ENCODE measurements at regions not wholly inside any gene's neighbourhood (a gene's known extent, or its start where the extent isn't known, plus 50 kb on each side); places are given as distances from the start of the nearest gene placed in this dataset.
"Not testable (repeated sequence)": the region's sequence is repeated elsewhere in the genome, so short reads cannot be mapped to it uniquely, and the experiment has no call there.

DNA sequence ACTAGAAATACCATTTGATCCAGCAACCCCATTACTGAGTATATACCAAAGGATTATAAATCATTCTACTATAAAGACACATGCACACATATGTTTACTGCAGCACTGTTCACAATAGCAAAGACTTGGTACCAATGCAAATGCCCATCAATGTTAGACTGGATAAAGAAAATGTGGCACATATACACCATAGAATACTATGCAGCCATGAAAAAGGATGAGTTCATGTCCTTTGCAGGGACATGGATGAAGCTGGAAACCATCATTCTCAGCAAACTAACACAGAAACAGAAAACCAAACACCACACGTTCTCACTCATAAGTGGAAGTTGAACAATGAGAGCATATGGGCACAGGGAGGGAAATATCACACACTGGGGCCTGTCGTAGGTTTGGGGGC is 106.0 kb downstream of the SPATA18 start:
- not testable (repeated sequence) for DNase-seq (ENCODE audit: low read depth in 2 of 2)

DNA sequence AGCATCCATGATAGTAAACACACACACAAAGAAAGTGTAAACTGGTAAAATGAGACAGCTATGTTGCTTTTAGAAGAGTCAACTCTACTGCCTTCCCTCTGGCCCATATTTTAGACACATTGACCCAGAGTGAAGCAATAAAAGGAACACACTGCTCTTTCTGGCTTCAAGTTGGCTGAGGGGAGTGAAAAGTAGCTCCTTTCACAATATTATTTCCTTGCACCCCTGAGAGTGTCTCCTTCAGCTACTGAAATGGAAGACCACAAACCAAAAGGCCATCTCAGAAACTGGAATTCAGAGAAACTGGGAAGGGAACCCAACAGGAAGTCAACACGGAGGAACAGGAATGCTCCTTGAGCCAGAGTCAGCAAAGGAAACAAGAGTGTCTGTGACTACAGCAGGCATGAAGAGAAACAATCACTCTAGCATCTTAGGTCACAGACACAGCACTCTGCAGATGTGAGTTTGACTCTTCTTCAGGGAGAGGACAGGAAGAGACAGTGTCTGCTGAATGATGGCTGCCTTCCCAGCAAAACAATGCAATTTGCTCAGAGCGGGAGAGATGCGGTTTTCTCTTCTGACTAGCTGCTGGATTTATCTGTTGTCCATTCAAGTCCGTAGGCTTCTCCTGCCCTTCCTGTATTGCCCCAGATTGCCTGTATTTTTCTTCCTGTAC is 106.7 kb downstream of the SPATA18 start:
- DNase-seq (ENCODE audit: low read depth in 2 of 2): no peak

DNA sequence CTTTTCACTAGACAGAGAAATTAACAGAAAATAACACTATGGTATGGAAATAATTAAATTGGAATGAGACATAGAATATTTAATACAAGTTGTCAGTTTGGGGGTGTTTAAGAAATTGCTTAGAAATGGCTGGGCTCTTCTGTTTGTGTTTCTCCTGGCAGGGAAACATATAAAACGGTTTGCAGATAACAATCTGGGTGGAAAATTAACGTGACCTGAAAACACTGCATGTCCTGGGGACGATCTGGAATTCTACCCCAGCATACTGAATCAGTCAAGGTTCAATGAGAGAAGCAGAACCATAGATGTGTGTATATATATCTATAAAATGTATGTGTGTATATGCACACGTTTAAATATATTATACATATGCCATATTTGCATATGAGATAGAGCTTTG is 109.8 kb downstream of the SPATA18 start:
- no peak for DNase-seq (ENCODE audit: low read depth in 2 of 2)

- no peak for DNase-seq (ENCODE audit: low read depth in 2 of 2)
Measured at GRCh38 chr4:52164116-52164515, 113.0 kb downstream of the SPATA18 start.

DNA sequence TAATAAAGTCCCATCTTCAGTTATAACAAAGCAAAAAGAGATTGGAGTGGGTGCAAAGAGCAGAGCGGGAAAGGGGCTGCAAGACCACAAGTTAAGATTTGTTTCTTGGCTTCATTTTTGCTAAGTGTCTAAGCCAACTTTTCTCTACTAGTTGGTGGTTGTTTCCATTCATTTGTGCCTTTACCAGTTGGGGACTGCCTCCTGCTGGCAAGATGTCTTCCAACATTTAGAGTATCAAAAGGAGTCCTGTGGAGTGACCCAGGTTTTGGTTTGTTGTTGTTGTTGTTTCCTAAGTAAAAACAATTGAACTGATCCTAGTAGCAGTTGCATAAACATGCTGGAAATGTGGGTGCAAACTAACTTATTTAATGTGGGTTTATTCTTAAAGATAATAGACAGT is 121.1 kb downstream of the SPATA18 start:
- DNase-seq (ENCODE audit: low read depth in 2 of 2): no peak

GRCh38 chr4:52173470-52174045 is 122.5 kb downstream of the SPATA18 start:
- DNase-seq (ENCODE audit: low read depth in 2 of 2): peak in 1 of 2 experiments; percentile 25

DNA sequence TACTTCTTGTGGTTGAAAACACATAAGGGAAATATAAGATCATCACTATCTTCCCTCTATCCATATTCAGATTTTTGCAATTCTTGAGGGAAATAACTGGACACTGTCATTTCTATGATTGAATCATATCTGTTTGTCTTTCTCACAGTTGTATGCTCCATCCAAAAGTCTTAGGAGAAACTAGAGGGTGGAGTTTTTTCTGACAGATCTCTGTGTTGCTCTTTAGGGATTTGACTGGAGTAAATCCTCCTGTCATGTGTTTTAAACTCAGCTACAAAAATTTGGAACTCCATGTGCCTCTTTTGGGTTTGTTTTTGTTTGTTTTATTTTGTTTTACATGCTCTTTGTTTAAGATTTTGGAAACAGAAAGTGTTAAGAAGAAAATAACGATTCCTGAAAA is 136.5 kb downstream of the SPATA18 start:
- DNase-seq (ENCODE audit: low read depth in 2 of 2): no peak

DNA sequence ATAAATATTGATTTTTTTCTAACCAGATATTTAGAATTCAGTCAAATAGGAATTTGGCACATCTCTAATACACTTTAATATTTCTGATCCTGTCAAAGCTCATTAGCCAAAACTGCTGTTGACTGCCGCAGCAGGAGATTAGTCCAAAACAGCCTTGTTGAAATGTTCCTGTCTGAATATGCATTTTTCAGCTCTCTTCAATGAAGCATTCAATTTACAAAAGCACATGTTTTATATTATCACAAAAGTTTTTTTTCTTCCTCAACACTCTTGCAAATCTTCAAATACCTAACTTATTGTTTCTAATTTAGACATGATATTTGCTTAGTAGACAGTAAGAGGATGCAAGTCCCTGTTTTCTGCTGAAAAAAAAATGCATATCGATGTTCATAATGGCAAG is 140.9 kb downstream of the SPATA18 start:
- no peak for DNase-seq (ENCODE audit: low read depth in 2 of 2)

GRCh38 chr4:52192721-52193135 is 141.6 kb downstream of the SPATA18 start:
- DNase-seq (ENCODE audit: low read depth in 2 of 2): peak in 1 of 2 experiments; percentile 30

GRCh38 chr4:52195869-52196268 is 144.8 kb downstream of the SPATA18 start:
- DNase-seq (ENCODE audit: low read depth in 2 of 2): no peak

- no peak for DNase-seq (ENCODE audit: low read depth in 2 of 2)
Measured at GRCh38 chr4:52196606-52197130, 145.6 kb downstream of the SPATA18 start.

- DNase-seq (ENCODE audit: low read depth in 2 of 2): peak in 1 of 2 experiments; percentile 10
Measured at GRCh38 chr4:52197306-52197705, 146.2 kb downstream of the SPATA18 start.

- DNase-seq (ENCODE audit: low read depth in 2 of 2): no peak
Measured at GRCh38 chr4:52198294-52198693, 147.2 kb downstream of the SPATA18 start.

- DNase-seq (ENCODE audit: low read depth in 2 of 2): peak in 1 of 2 experiments; percentile 25
Measured at GRCh38 chr4:52199574-52200338, 148.7 kb downstream of the SPATA18 start.

DNA sequence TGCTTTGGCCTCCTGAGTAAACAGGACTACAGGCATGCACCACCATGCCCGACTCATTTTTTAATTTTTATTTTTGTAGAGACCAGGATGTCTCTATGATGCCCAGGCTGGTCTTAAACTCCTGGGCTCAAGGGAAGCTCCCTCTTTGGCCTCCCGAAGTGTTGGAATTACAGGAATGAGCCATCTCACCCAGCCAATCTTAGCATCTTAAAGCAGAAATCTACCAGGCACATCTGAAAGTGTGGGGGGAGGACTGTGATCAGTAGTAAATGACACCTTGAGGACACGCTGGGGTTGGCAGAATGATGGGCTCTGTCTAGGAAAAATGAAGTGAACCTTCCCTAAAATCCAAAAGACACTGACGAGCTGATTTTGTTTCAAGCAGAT is 149.2 kb downstream of the SPATA18 start:
- no peak for DNase-seq (ENCODE audit: low read depth in 2 of 2)

DNA sequence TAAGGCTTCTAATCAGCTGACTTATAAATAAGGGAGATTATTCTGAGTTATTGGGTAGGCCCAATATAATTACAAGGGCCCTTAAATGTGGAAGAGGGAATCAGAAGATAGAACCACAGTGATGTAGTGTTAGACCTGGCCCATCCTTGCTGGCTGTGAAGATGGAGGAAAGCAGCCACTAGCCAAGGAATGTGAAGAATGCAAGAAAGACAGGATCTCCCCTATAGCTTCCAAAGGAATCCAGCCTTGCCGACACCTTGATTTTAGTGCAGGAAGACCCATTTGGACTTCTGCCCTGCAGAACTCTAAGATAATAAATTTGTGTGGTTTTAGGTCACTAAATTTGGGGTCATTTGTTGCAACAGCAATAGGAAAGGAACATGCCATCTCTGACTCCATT is 150.6 kb downstream of the SPATA18 start:
- DNase-seq (ENCODE audit: low read depth in 2 of 2): peak in 1 of 2 experiments; percentile 12

DNA sequence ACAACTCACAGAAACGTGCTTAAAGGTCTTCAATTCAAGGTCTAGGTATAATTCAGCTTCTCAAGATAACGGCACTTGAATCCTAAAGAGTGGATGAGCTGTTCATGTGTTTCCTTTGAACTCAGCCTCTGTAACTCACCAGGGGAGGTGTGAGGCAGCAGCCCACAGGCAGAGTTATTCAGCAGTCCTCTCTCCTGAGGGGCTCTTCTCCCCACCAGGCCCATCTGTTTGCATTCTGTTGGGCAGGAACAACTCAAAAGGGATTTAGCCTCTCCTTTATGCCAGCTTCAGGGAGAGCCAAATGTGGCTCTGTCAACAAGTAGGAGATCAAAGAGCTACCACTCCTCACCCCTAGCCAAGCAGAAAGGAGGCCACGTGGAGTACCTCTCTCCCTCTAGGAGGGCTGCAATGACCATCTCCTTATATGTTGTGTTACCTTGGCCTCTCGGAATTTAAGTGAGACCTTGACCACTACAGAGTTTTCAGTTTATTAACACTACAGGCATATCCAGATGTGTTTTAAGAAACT is 151.2 kb downstream of the SPATA18 start:
- no peak for DNase-seq (ENCODE audit: low read depth in 2 of 2)

DNA sequence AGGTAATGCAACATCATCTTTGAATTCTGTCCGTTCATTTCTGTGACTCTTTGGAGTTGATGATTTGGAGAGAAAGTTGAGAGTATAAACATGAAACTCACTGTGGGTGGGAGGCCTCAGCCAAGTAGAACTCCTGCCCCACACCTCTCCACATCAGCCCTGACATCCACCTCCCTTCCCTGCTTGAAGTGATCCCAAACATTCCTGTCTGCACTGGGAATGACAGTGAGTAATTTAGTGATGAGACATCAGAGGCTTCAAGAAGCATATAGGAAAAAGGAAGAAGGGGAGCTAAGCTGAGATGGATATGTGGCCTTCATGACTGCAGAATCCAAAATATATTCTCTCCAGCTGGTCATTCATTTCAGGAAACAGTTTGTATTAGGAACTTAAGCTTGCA is 151.8 kb downstream of the SPATA18 start:
- DNase-seq (ENCODE audit: low read depth in 2 of 2): no peak

GRCh38 chr4:52203351-52203750 is 152.2 kb downstream of the SPATA18 start:
- no peak for DNase-seq (ENCODE audit: low read depth in 2 of 2)

DNA sequence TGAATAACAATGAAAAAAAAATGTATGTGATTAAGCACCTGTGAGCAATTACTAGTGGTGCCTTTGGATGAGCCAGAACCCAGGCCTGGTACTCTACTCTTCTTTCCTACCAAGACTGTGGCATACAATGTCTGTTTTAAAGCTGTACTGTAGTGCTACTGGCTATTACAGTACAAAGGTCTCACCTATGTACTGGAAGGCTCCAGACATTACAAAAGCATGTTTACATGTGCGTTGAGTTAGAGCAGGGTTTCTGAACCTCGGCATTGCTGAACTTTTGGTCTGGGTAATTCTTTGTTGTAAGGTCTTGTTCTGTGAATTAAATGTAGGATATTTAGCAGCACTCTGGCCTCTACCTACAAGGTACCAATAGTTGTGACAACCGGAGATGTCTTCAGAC is 153.8 kb downstream of the SPATA18 start:
- no peak for DNase-seq (ENCODE audit: low read depth in 2 of 2)

DNA sequence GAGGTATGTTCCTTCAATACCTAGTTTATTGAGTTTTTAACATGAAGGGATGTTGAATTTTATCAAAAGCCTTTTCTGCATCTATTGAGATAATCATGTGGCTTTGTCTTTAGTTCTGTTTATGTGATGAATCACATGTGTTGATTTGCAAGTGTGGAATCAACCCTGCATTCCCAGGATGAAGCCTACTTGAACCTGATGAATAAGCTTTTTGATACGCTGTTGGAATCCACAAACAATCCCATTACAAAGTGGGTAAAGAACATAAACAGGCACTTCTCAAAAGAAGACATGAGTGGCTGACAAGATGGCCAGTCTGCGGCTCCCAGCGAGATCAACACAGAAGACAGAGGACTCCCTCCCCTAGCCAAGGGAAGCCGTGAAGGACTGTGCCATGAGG is 156.0 kb downstream of the SPATA18 start:
- not testable (repeated sequence) for DNase-seq (ENCODE audit: low read depth in 2 of 2)

- DNase-seq (ENCODE audit: low read depth in 2 of 2): no peak
Measured at GRCh38 chr4:52212702-52213101, 161.6 kb downstream of the SPATA18 start.
